HG02840 (cell line): ENCODE measurements at regions not wholly inside any gene's neighbourhood (a gene's known extent, or its start where the extent isn't known, plus 50 kb on each side); places are given as distances from the start of the nearest gene placed in this dataset.

Source experiments
- ATAC-seq: cut with Tn5 transposase; IDR thresholded peaks from one replicate; pipeline ENCODE4 v1.9.1; 2021; ENCODE audit warnings: mild to moderate bottlenecking, moderate library complexity, moderate number of reproducible peaks; ENCODE audit not compliant: unreplicated experiment, low FRiP score

DNA sequence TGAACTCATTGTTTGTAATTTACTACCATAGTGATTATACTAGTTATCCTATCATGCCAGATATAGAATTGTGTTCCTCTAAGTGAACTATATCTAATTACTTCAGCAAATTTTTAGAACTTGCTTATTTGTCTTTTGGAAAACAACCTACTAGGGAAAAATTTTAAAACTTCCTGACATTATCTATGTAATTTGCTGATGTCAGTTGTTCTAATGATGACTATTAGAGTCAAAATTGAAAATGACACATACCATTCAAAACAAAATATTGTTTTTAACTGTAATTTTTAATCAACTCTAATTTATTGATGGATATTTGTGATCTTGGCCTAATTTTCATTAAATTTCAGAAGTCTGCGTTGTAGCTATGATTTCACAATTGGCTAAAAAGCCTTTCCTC, 106.7 kb upstream of the ROBO2 start:
- no peak for ATAC-seq

DNA sequence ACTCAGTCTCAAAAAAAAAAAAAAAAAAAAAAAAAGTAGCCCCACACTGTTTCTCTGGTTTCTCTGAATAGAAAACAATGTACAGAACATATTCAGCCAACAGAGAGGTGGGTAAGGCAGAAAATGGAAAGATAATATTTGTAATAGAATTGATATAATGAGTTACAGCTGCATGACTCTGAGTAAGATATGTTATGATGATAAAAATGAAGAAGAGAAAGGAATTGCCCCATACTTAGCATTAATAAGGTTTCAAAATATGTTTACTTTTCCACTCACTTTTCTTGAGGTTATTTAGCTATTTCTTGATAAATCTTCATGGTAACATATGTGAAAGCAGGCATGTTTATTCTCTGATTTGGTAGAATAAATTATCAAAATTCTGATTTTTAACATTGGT, 100.9 kb upstream of the ROBO2 start:
- ATAC-seq = no peak

DNA sequence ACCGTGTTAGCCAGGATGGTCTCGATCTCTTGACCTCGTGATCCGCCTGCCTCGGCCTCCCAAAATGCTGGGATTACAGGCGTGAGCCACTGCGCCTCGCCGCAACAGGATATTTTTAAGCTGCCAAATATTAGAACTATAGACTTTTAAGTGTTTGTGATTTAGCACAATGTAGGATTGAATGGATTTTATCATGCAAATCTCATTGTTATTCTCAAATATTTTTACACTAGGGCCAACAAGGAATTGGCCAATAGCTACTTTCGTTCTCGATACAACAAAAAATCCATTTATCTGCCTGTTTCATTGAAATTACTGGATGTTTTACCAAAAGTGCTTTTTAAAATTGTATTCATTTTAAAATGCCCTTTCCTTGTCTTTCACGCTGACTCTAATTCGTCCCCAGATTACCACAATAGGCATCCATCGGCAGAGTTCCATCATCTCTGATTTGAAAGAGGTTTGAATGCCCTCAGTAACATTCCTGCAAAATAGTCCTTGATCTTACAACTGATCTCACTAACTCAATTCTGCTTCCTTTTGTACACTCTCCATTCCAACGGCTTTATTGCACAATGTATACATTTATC, 99.6 kb upstream of the ROBO2 start:
- no peak for ATAC-seq

DNA sequence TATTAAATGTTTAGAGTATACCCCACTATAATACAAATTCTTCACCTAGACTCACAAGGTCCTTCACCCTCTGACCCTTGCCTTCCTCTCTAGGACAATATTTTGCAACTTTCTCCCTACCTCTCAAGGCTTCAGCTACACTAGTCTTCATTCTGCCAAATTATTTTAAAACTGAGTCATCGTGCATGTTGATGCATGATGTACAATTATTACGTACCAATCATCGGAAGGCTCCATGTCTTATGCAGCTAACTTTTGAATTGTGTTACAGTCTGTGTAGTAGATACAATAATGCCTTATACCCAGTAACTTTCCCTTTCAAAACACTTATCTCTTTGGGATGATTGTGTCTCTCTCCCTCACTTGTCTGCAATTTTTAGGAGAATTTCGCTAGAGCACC, 98.5 kb upstream of the ROBO2 start:
- no peak for ATAC-seq

DNA sequence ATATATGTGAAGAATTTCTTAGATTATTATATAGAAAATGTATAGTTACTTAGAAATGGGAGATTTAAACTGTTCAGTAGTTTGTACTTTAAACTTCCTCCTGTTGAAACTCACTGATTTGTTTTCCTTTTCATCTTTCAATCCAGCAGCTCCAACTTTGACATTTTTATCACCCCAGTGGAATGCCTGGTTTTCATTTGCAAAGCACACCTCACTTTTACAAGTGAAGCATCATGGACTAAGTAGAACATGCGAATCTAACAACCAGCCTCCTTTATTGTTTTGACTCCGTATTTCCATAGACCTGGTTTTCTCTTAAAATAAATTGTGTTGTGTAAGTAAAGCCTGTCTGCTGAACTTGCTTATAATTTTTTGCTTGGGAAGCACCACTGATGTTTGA, 97.8 kb upstream of the ROBO2 start:
- ATAC-seq = no peak

DNA sequence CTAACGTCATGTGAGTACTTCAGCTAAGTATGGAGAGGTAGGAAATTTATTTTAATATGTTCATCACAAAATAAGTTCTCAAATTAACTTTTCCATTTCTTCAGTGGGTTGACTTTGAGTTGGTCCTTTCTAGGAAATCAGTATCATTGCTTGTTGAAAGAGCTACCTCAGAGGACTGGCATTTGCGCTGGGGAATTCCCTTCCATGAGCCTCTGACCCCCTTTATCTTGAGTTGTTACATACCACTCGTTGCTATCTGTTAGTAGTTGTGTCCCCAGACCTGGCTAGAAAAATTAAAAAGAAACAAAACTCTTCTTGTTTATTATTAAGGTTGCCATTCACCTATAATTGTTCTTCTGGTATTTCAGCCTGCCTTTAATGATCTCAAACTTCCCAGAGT, 96.8 kb upstream of the ROBO2 start:
- ATAC-seq = no peak

GRCh38 chr3:76943671-76944070, 96.2 kb upstream of the ROBO2 start:
- no peak for ATAC-seq

DNA sequence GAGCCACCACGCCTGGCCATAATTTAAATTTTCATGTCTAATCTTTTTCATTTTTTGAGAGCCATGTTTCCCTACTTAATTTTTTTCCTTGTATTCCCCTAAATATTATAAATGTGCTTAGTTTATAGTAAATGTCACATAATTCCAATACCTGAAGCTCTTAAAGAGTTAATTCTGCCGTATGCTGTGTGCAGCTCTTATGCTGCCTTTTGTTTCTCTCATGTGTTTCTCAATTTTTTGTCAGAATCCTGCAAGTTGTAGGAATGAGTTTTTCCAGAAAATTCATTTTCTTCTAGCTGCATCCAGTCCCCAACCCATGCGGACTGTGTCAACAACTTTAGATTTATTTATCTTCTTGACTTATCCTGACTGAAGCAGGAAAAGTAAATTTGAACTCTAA, 90.9 kb upstream of the ROBO2 start:
- ATAC-seq = no peak

- no peak for ATAC-seq
These were observed 90.4 kb upstream of the ROBO2 start for GRCh38 chr3:76949462-76949861.

GRCh38 chr3:76950590-76950989, 89.3 kb upstream of the ROBO2 start:
- ATAC-seq = no peak

GRCh38 chr3:76954412-76954811, 85.5 kb upstream of the ROBO2 start:
- ATAC-seq = no peak

- no peak for ATAC-seq
These were observed 81.6 kb upstream of the ROBO2 start for GRCh38 chr3:76958274-76958673.

DNA sequence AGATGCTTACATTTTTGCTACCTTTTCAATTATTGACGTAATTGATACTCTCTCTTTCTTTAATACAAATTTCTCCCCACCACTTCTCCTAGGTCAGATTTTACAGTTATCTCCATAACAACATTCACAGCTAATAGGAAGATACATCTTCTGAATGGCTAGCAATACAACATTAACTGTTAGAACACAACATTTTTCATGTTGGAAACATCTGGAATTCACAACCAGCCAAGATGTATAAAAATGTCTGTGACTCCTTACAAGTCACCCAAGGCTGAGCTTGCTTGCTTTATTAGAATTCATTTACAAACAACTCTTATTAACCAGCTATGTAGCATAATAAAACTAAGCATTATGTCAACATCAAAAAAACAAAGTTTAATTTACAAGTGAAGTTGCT, 81.0 kb upstream of the ROBO2 start:
- no peak for ATAC-seq

DNA sequence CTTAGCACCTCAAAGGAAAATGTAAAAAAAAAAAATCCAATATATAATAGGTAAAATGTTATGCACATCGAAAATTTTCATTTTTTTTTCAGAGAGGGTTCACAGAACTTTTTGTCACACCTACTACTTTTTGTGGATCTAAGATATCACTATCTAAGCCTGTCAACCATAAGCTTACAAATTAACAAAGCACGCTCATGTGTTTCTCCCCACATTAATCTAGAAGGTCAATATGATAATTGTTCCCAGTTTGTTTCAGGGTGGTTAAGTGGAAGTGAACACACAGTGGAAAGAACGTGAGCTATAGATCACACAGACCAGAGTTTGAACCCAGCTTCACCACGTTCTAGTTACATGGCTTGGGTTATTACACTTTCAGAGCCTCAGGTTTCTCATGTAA, 78.6 kb upstream of the ROBO2 start:
- no peak for ATAC-seq

GRCh38 chr3:76965122-76965725, 74.7 kb upstream of the ROBO2 start:
- no peak for ATAC-seq

DNA sequence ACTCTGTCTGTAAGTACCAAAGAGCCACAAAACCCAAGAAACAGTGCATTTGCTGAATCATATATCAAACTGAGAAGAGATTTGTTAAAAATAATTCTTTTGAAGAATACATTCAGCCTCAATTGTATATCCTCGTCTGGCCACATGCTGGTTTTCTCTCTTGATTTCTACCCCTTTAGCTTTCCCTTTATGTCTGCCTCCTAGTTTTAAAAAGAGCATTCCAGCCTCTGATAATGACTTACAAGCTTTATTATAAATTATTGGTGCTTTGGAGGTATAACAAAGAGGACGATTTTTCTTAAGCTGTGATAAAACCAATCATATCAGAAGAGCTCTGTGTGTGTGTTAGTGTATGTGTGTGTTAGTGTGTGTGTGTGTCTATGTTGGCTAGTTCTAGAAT, 70.4 kb upstream of the ROBO2 start:
- no peak for ATAC-seq

- ATAC-seq = no peak
These were observed 69.8 kb upstream of the ROBO2 start for GRCh38 chr3:76969996-76970615.

DNA sequence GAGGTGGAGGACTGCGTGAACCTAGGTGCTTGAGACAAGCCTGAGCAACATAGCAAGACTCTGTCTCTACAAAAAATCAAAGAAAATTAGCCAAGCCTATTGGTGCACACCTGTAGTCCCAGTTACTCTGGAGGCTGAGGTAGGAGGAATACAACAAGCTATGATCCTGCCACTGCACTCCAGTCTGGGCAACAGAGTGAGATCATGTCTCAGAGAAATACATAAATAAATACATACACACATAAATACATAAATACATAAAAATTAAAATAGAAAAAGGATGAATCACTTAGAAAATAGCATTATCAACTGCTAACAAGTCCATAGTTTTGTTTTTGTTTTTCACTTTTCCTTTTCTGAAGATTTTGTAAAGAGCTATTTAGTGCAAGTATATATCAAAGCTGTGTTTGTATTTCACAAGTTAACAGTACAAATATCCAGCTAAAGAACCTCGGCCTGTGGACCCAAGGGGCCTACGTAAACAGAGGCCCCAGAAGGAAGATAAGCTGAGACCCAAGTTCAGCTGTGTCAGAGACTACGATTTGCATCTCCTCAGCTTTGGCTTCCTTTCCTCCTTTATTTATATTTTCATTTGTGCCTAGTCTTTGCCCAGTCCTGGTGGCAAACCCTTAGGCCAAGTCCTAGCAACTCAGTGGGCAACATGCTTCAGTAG, 67.1 kb upstream of the ROBO2 start:
- ATAC-seq = no peak

GRCh38 chr3:76976996-76977395, 62.9 kb upstream of the ROBO2 start:
- no peak for ATAC-seq

GRCh38 chr3:76985645-76986044, 54.3 kb upstream of the ROBO2 start:
- no peak for ATAC-seq

- no peak for ATAC-seq
These were observed 52.9 kb upstream of the ROBO2 start for GRCh38 chr3:76986876-76987474.
